SK-N-SH treated with all-trans-retinoic acid at 6 μM for 48 hours (cell line): ENCODE measurements at regions not wholly inside any gene's neighbourhood (a gene's known extent, or its start where the extent isn't known, plus 50 kb on each side); places are given as distances from the start of the nearest gene placed in this dataset.
A peak's percentile ranks its signal among the peaks of the same experiment; 100 is the strongest.

Experiments used
- ATAC-seq: fragments of 200-7000 bp; cut with Tn5 transposase; 3 replicates; pipeline ENCODE4 v1.9.1; 2020; ENCODE audit warnings: mild to moderate bottlenecking, moderate library complexity
- ARNTL ChIP-seq: fragments of 450-650 bp; formaldehyde crosslinking; IDR thresholded peaks from 2 replicates; pipeline ENCODE4 v1.5.0; 2020; ENCODE audit warnings: low read depth, mild to moderate bottlenecking, moderate library complexity, borderline replicate concordance
- CSDC2 ChIP-seq: fragments of 250-450 bp; sonication (Bioruptor Pico); IDR thresholded peaks from 2 replicates; pipeline ENCODE4 v1.5.0; 2020; ENCODE audit warnings: mild to moderate bottlenecking, moderate library complexity
- CSRNP3 ChIP-seq: fragments of 250-450 bp; sonication (Bioruptor Pico); IDR thresholded peaks from 2 replicates; pipeline ENCODE4 v1.5.1; 2021; ENCODE audit warnings: mild to moderate bottlenecking, moderate library complexity
- ESRRG ChIP-seq: fragments of 250-450 bp; sonication (Bioruptor Pico); IDR thresholded peaks from 2 replicates; pipeline ENCODE4 v1.6.1; 2021; ENCODE audit warnings: mild to moderate bottlenecking
- GLIS3 ChIP-seq: fragments of 250-450 bp; sonication (Bioruptor Pico); IDR thresholded peaks from 2 replicates; pipeline ENCODE4 v1.5.0; 2020; ENCODE audit warnings: mild to moderate bottlenecking, moderate library complexity
- ISL1 ChIP-seq: fragments of 250-450 bp; sonication (Bioruptor Pico); IDR thresholded peaks from 2 replicates; pipeline ENCODE4 v2.1.2; 2022; ENCODE audit warnings: mild to moderate bottlenecking, moderate library complexity
- OSR1 ChIP-seq: fragments of 250-450 bp; sonication (Bioruptor Pico); IDR thresholded peaks from 2 replicates; pipeline ENCODE4 v1.8.0; 2022; ENCODE audit warnings: moderate library complexity, mild to moderate bottlenecking, inconsistent platforms
- POU6F1 ChIP-seq: fragments of 250-450 bp; sonication (Bioruptor Pico); IDR thresholded peaks from 2 replicates; pipeline ENCODE4 v1.8.0; 2021; ENCODE audit warnings: low read depth, mild to moderate bottlenecking, moderate library complexity, borderline replicate concordance
- RARB ChIP-seq: fragments of 250-450 bp; sonication (Bioruptor Pico); IDR thresholded peaks from 2 replicates; pipeline ENCODE4 v1.8.0; 2021; ENCODE audit warnings: mild to moderate bottlenecking, moderate library complexity
- SNAI2 ChIP-seq: fragments of 250-450 bp; sonication (Bioruptor Pico); IDR thresholded peaks from 2 replicates; pipeline ENCODE4 v1.5.0; 2020; ENCODE audit warnings: mild to moderate bottlenecking, moderate library complexity
- TCF4 ChIP-seq: fragments of 250-450 bp; sonication (Bioruptor Pico); IDR thresholded peaks from 2 replicates; pipeline ENCODE4 v1.8.0; 2021; ENCODE audit warnings: mild to moderate bottlenecking, moderate library complexity, borderline replicate concordance
- TOX ChIP-seq: fragments of 250-450 bp; sonication (Bioruptor Pico); IDR thresholded peaks from 2 replicates; pipeline ENCODE4 v1.8.0; 2021; ENCODE audit warnings: mild to moderate bottlenecking, moderate library complexity, borderline replicate concordance
- TSHZ2 ChIP-seq: fragments of 250-450 bp; sonication (Bioruptor Pico); IDR thresholded peaks from 2 replicates; pipeline ENCODE4 v1.5.0; 2020; ENCODE audit warnings: mild to moderate bottlenecking, moderate library complexity
- ZC3H10 ChIP-seq: fragments of 250-450 bp; sonication (Bioruptor Pico); IDR thresholded peaks from 2 replicates; pipeline ENCODE4 v1.5.1; 2021; ENCODE audit warnings: mild to moderate bottlenecking, moderate library complexity
- ZFP3 ChIP-seq: fragments of 250-450 bp; sonication (Bioruptor Pico); IDR thresholded peaks from 2 replicates; pipeline ENCODE4 v1.5.0; 2020; ENCODE audit warnings: mild to moderate bottlenecking, moderate library complexity
- ZNF70 ChIP-seq: fragments of 450-650 bp; formaldehyde crosslinking; IDR thresholded peaks from 2 replicates; pipeline ENCODE4 v1.5.0; 2020; ENCODE audit warnings: mild to moderate bottlenecking, moderate library complexity
- ZNF8 ChIP-seq: fragments of 450-650 bp; formaldehyde crosslinking; IDR thresholded peaks from 2 replicates; pipeline ENCODE4 v1.5.0; 2020; ENCODE audit warnings: mild to moderate bottlenecking, moderate library complexity

GRCh38 chr5:93165559-93165958, 415.5 kb downstream of the NR2F1-AS1 start (continued):
- TF ChIP-seq POU6F1 (no peak), GLIS3 (CRISPR knock-in tag) (no peak), TCF4 (CRISPR knock-in tag) (no peak)

- peak; percentile 46 for ATAC-seq
These were observed 416.3 kb downstream of the NR2F1-AS1 start for GRCh38 chr5:93164690-93165089.

GRCh38 chr5:93163010-93163663, 417.9 kb downstream of the NR2F1-AS1 start:
- TF ChIP-seq TOX (0 out of 2 replicates have a peak, but pooled peaks have one; percentile 43), ISL1 (CRISPR knock-in tag) (peak; percentile 78), CSRNP3 (no peak)
- peak; percentile 89 for ATAC-seq

More at GRCh38 chr5:93164690-93165089, 416.3 kb downstream of the NR2F1-AS1 start:
- TF ChIP-seq ZNF8 (CRISPR knock-in tag) = no peak
- TF ChIP-seq ISL1 (CRISPR knock-in tag) = peak; percentile 54
- no peak for TF ChIP-seq TOX
- peak; percentile 44; the same call in 1 of the 2 replicates for TF ChIP-seq ZC3H10 (CRISPR knock-in tag)
- TF ChIP-seq CSDC2 (CRISPR knock-in tag) = no peak
- no peak for TF ChIP-seq OSR1 (CRISPR knock-in tag)

GRCh38 chr5:93161661-93162654, 419.1 kb downstream of the NR2F1-AS1 start:
- no peak for TF ChIP-seq TOX
- no peak for TF ChIP-seq TCF4 (CRISPR knock-in tag)
- TF ChIP-seq ZNF70 (CRISPR knock-in tag) = no peak
- TF ChIP-seq ESRRG (CRISPR knock-in tag) = no peak
- TF ChIP-seq SNAI2 (CRISPR knock-in tag) = no peak
- no peak for TF ChIP-seq RARB (CRISPR knock-in tag)
- TF ChIP-seq ISL1 (CRISPR knock-in tag) = no peak
- TF ChIP-seq CSDC2 (CRISPR knock-in tag) = no peak
- no peak for TF ChIP-seq GLIS3 (CRISPR knock-in tag)
- no peak for TF ChIP-seq ZC3H10 (CRISPR knock-in tag)
- TF ChIP-seq, all 23 proteins: peak for 0
- peak; percentile 69 for ATAC-seq

GRCh38 chr5:93158841-93159240, 422.2 kb downstream of the NR2F1-AS1 start:
- ATAC-seq = no peak
- no peak for TF ChIP-seq GLIS3 (CRISPR knock-in tag)
- no peak for TF ChIP-seq OSR1 (CRISPR knock-in tag)
- TF ChIP-seq TCF4 (CRISPR knock-in tag) = no peak
- TF ChIP-seq ESRRG (CRISPR knock-in tag) = no peak
- TF ChIP-seq TSHZ2 (CRISPR knock-in tag) = no peak
- no peak for TF ChIP-seq TOX
- TF ChIP-seq ARNTL (CRISPR knock-in tag) = no peak
- no peak for TF ChIP-seq CSRNP3
- no peak for TF ChIP-seq ZNF8 (CRISPR knock-in tag)
- TF ChIP-seq ZNF70 (CRISPR knock-in tag) = no peak
- TF ChIP-seq RARB (CRISPR knock-in tag) = no peak
- TF ChIP-seq ZFP3 (CRISPR knock-in tag) = no peak
- no peak for TF ChIP-seq ZC3H10 (CRISPR knock-in tag)
